Stimulated activated memory B cell treated with anti-CD40 and anti-IgM and Interleukin-4, amounts not matched to agents 10 μg/mL and 1 μg/mL and 100 μg/mL, for 72 hours (primary cell): ENCODE measurements at regions not wholly inside any gene's neighbourhood (a gene's known extent, or its start where the extent isn't known, plus 50 kb on each side); places are given as distances from the start of the nearest gene placed in this dataset.

Experiments
- ATAC-seq: fragments of 150-1000 bp; cut with Tn5 transposase; 2 replicates; pipeline ENCODE4 v1.10.0; 2021
- H3K27ac Mint-ChIP-seq: one replicate; pipeline ENCODE4 v1.8.0; 2022; ENCODE audit warnings: mild to moderate bottlenecking, mixed read lengths
- H3K27me3 Mint-ChIP-seq: one replicate; pipeline ENCODE4 v1.8.0; 2022; ENCODE audit warnings: mixed read lengths
- H3K36me3 Mint-ChIP-seq: one replicate; pipeline ENCODE4 v1.8.0; 2022; ENCODE audit warnings: mixed read lengths
- H3K4me1 Mint-ChIP-seq: one replicate; pipeline ENCODE4 v1.8.0; 2022; ENCODE audit warnings: mixed read lengths
- H3K4me3 Mint-ChIP-seq: one replicate; pipeline ENCODE4 v1.8.0; 2022; ENCODE audit warnings: mild to moderate bottlenecking, moderate library complexity, mixed read lengths
- H3K9me3 Mint-ChIP-seq: one replicate; pipeline ENCODE4 v1.8.0; 2022; ENCODE audit warnings: mixed read lengths

GRCh38 chr16:64428463-64429113 is 693.3 kb downstream of the CDH11 start:
- no peak overlapping the region for H3K27ac Mint-ChIP-seq
- no peak for ATAC-seq
- no peaks in the 10 kb centered on the region for H3K27me3 Mint-ChIP-seq
- H3K9me3 Mint-ChIP-seq = peaks cover 14% of the 10 kb centered on the region
- H3K36me3 Mint-ChIP-seq = no peaks in the 10 kb centered on the region
- no peak overlapping the region for H3K4me3 Mint-ChIP-seq
- H3K4me1 Mint-ChIP-seq = no peaks in the 10 kb centered on the region

DNA sequence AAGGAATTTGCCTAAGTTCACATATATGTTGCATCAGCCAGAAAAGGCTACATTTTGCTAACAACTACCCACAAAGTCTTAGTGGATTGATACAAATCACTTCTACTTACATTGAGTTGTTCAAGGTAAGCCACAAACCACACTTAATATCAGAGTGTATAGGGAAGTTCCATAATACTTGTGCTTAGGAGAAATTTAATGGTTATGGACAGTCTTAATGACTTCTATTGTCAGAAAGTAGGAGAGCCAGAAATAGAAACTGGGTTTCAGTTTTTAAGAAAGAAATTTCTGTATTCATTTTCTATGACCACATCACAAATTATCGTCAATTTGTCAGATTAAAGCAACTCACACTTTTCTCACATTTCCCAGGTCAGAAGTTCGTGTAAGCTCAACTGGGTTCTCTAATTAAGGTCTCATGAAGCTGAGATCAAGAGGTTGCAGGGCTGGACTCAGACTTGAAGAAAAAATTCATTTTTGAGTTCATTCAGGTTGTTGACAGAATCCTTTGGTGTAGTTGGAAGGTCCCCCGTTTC is 695.7 kb downstream of the CDH11 start:
- H3K4me3 Mint-ChIP-seq = no peak overlapping the region
- ATAC-seq = no peak
- peaks cover 6% of the 10 kb centered on the region for H3K9me3 Mint-ChIP-seq
- no peaks in the 10 kb centered on the region for H3K4me1 Mint-ChIP-seq
- no peaks in the 10 kb centered on the region for H3K36me3 Mint-ChIP-seq
- H3K27me3 Mint-ChIP-seq = no peaks in the 10 kb centered on the region
- H3K27ac Mint-ChIP-seq = no peak overlapping the region

GRCh38 chr16:64425381-64425780 is 696.5 kb downstream of the CDH11 start:
- Mint-ChIP-seq H3K27me3 (no peaks in the 10 kb centered on the region), H3K27ac (no peak overlapping the region), H3K36me3 (no peaks in the 10 kb centered on the region), H3K4me1 (no peaks in the 10 kb centered on the region), H3K9me3 (peaks cover 6% of the 10 kb centered on the region), H3K4me3 (no peak overlapping the region)
- no peak for ATAC-seq

- Mint-ChIP-seq H3K4me1 (no peaks in the 10 kb centered on the region), H3K9me3 (peaks cover 12% of the 10 kb centered on the region), H3K27me3 (no peaks in the 10 kb centered on the region), H3K4me3 (no peak overlapping the region), H3K36me3 (no peaks in the 10 kb centered on the region), H3K27ac (no peak overlapping the region)
- no peak for ATAC-seq
Observed at GRCh38 chr16:64422259-64422658, 699.6 kb downstream of the CDH11 start.

- H3K9me3 Mint-ChIP-seq = peaks cover 12% of the 10 kb centered on the region
Observed at GRCh38 chr16:64421515-64421914, 700.3 kb downstream of the CDH11 start.

GRCh38 chr16:64419832-64420231 is 702.0 kb downstream of the CDH11 start:
- H3K4me1 Mint-ChIP-seq = no peaks in the 10 kb centered on the region
- no peak for ATAC-seq
- H3K36me3 Mint-ChIP-seq = no peaks in the 10 kb centered on the region

More at GRCh38 chr16:64421515-64421914, 700.3 kb downstream of the CDH11 start:
- H3K27me3 Mint-ChIP-seq = no peaks in the 10 kb centered on the region
- H3K4me3 Mint-ChIP-seq = no peak overlapping the region
- H3K27ac Mint-ChIP-seq = no peak overlapping the region
- no peaks in the 10 kb centered on the region for H3K4me1 Mint-ChIP-seq
- ATAC-seq = no peak
- H3K36me3 Mint-ChIP-seq = no peaks in the 10 kb centered on the region

GRCh38 chr16:64417711-64418227 is 704.1 kb downstream of the CDH11 start:
- H3K27me3 Mint-ChIP-seq = no peaks in the 10 kb centered on the region
- no peaks in the 10 kb centered on the region for H3K4me1 Mint-ChIP-seq
- no peak for ATAC-seq
- no peaks in the 10 kb centered on the region for H3K36me3 Mint-ChIP-seq
- H3K4me3 Mint-ChIP-seq = no peak overlapping the region
- H3K9me3 Mint-ChIP-seq = peaks cover 12% of the 10 kb centered on the region
- H3K27ac Mint-ChIP-seq = no peak overlapping the region

More at GRCh38 chr16:64419832-64420231, 702.0 kb downstream of the CDH11 start:
- no peaks in the 10 kb centered on the region for H3K27me3 Mint-ChIP-seq
- H3K4me3 Mint-ChIP-seq = no peak overlapping the region
- H3K27ac Mint-ChIP-seq = no peak overlapping the region
- H3K9me3 Mint-ChIP-seq = peaks cover 15% of the 10 kb centered on the region

DNA sequence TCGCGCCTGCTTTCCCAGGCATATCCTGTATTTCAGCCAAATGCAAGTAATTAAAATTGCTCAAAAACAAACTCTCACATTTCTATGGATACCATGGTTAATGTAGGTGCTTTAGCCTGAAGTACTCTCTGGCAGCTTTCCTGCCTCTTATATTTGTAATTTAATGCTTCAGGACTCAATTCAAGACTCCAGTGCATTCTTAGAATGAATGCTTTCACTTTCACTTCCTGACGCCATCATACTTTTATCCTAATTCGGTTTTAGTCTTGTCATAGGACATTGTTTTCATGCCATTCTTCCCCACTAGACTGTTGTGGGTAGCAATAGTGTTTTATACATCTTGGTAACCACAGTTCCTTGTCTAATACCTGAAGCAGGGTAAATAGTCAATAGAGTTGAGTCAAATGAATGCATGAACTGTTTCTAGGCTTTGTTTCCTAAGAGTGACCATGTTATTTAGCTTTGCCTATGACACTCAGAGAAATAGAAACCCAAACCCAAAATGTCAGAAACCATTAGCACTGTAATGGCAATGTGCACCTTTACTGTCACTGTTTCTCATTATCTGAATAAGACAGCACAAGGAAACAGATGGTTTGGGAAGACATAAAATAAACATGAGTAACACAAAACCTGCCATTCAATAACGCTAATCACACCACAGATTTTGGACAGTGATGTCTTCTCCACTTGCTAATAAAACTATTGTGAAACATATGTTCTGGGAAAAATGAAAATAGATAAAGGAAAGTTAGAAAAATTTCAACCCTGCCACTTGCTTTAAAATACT is 705.5 kb downstream of the CDH11 start:
- H3K27me3 Mint-ChIP-seq = no peaks in the 10 kb centered on the region
- H3K9me3 Mint-ChIP-seq = peaks cover 15% of the 10 kb centered on the region
- H3K4me3 Mint-ChIP-seq = no peak overlapping the region
- H3K4me1 Mint-ChIP-seq = no peaks in the 10 kb centered on the region
- no peaks in the 10 kb centered on the region for H3K36me3 Mint-ChIP-seq
- H3K27ac Mint-ChIP-seq = no peak overlapping the region
- no peak for ATAC-seq

DNA sequence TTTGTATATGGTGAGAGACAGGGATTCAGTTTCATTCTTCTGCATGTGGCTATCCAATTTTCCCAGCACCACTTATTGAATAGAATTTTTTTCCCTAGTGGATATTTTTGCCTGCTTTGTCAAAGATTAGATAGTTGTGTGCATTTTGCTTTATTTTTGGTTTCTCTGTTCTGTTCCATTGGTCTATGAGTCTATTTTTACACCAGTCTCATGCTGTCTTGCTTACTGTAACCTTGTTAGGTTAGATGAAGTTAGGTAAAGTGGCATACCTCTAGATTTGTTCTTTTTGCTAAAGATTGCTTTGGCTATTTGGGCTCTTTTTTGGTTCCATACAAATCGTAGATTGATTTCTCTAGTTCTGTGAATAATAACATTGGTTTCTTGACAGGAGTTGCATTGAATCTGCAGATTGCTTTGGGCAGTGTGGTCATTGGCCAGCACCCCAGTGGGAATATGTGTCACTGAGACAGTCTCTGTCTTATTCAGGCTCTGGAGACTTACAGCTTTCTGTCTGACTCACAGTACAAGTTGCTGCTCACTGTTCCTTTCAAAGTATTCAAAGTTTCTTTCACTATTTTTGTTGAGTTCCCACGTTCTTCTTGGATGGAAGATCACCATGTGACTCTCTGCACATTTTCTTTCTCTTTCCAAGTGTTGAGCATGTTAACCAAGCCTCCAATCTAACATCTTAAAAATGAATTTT is 709.1 kb downstream of the CDH11 start:
- Mint-ChIP-seq H3K27me3 (no peaks in the 10 kb centered on the region), H3K9me3 (peaks cover 10% of the 10 kb centered on the region), H3K4me1 (no peaks in the 10 kb centered on the region), H3K4me3 (no peak overlapping the region), H3K36me3 (no peaks in the 10 kb centered on the region), H3K27ac (no peak overlapping the region)
- no peak for ATAC-seq

DNA sequence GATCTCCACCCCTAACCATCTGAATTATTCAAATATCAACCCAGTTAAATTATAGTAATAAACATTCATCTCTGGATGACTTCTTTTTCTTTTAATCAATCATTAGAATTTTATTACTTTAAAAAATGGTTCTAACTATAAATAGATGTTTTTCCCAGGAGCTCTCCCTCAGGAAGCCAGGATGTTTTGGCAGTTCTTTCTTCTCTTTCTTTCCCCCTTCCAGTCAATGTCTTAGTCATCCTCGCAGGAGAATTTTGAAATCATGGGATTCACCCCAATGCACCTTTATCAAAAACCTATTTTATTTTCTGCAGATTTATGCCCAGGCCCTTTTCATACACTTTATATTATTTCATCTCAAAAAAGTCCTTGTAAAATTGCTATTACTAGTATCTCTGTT is 711.6 kb downstream of the CDH11 start:
- H3K27me3 Mint-ChIP-seq = no peaks in the 10 kb centered on the region
- ATAC-seq = no peak
- no peaks in the 10 kb centered on the region for H3K36me3 Mint-ChIP-seq
- no peak overlapping the region for H3K27ac Mint-ChIP-seq
- no peak overlapping the region for H3K4me3 Mint-ChIP-seq
- peaks cover 6% of the 10 kb centered on the region for H3K9me3 Mint-ChIP-seq
- no peaks in the 10 kb centered on the region for H3K4me1 Mint-ChIP-seq

GRCh38 chr16:64409783-64410210 is 712.1 kb downstream of the CDH11 start:
- Mint-ChIP-seq H3K9me3 (peaks cover 6% of the 10 kb centered on the region), H3K27ac (no peak overlapping the region), H3K4me1 (no peaks in the 10 kb centered on the region), H3K4me3 (no peak overlapping the region), H3K36me3 (no peaks in the 10 kb centered on the region), H3K27me3 (no peaks in the 10 kb centered on the region)
- ATAC-seq = no peak

GRCh38 chr16:64408699-64409098 is 713.2 kb downstream of the CDH11 start:
- Mint-ChIP-seq H3K4me3 (no peak overlapping the region), H3K9me3 (peaks cover 6% of the 10 kb centered on the region), H3K27me3 (no peaks in the 10 kb centered on the region), H3K27ac (no peak overlapping the region), H3K36me3 (no peaks in the 10 kb centered on the region), H3K4me1 (no peaks in the 10 kb centered on the region)
- ATAC-seq = no peak

GRCh38 chr16:64406770-64407181 is 715.1 kb downstream of the CDH11 start:
- Mint-ChIP-seq H3K4me3 (no peak overlapping the region), H3K36me3 (no peaks in the 10 kb centered on the region), H3K27me3 (no peaks in the 10 kb centered on the region), H3K27ac (no peak overlapping the region), H3K4me1 (no peaks in the 10 kb centered on the region), H3K9me3 (peaks cover 1% of the 10 kb centered on the region)
- ATAC-seq = no peak

DNA sequence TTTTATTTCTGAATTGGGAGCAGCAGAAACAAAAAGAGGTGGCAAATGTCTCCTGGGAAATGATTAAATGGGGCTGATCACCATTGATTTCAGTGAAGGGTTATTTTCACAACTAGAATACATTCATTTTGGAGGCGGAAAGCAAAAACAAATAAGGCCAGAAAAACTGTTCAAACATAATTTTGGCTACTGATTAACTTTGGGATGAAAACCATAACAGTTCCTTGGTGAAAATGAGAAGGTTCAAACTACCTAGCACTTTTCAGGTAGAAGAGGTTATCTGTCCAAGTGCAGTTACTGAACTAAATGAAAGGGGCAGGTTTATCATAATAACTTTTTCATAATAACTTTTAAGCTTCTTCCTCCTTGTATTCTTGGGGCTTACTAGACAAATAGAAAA is 718.5 kb downstream of the CDH11 start:
- H3K4me3 Mint-ChIP-seq = no peak overlapping the region
- H3K27me3 Mint-ChIP-seq = no peaks in the 10 kb centered on the region
- ATAC-seq = no peak
- no peaks in the 10 kb centered on the region for H3K4me1 Mint-ChIP-seq
- no peaks in the 10 kb centered on the region for H3K9me3 Mint-ChIP-seq
- no peaks in the 10 kb centered on the region for H3K36me3 Mint-ChIP-seq
- no peak overlapping the region for H3K27ac Mint-ChIP-seq

DNA sequence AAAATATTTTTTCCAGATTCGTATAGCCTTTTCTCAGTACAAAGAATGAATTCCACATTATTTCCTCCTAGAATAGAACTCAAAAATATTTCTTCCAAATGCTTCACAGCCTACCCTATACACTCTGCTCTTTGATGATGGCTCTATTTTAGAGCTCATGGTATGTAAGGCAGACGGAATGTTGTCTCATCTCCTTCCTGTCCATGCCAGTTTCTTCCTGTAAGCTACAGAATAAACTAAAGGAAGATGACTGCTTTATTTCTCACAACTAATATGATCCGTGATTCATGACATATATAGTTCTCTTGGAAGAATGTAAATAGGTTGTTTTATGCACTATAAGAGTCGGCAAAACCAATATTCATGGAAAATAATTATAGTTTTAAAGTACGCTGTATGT is 723.1 kb downstream of the CDH11 start:
- Mint-ChIP-seq H3K36me3 (no peaks in the 10 kb centered on the region), H3K9me3 (peaks cover 3% of the 10 kb centered on the region), H3K27me3 (no peaks in the 10 kb centered on the region), H3K27ac (no peak overlapping the region), H3K4me3 (no peak overlapping the region), H3K4me1 (no peaks in the 10 kb centered on the region)
- ATAC-seq = no peak
